DMS153 (cell line): ENCODE measurements at regions not wholly inside any gene's neighbourhood (a gene's known extent, or its start where the extent isn't known, plus 50 kb on each side); places are given as distances from the start of the nearest gene placed in this dataset.
"Not testable (repeated sequence)": the region's sequence is repeated elsewhere in the genome, so short reads cannot be mapped to it uniquely, and the experiment has no call there.

Source experiments
- DNase-seq: peaks from one replicate; lab custom pipeline; 2025; lab: John Stamatoyannopoulos, UW

DNA sequence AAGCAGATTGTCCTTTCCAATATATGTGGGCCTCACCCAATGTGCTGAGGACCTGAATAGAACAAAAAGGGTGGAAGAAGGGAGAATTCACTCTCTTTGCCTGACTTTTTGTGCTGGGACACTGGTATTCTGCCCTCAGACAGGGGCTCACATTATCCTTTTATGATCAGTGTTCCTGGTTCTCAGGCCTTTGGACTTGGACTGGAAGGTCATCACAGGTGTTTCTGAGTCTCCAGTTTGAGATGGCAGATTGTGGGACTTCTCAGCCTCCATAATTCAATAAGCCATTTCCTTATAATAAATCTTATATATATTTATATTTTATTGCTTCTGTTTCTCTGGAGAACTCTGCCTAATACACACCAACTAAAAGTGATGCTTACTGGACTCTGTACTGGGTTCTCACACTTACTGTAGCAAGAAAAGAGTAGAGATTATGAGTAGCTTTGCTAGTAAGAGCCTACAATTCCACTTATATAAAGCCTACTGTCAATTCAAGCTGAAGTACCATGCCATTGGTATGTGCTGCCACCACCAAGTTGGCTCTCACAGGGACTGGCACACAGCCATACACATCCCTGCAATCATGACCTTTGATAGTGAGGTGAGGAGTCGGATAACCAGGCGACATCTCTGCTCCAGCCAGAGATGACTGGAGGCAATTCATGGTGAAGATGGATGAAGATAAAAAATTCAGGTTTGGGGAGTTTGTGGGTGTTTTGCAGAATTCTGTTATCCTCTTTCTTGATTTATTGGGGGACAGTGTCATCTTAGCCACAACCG is 130.7 kb upstream of the NR3C1 start:
- DNase-seq, result no peak

DNA sequence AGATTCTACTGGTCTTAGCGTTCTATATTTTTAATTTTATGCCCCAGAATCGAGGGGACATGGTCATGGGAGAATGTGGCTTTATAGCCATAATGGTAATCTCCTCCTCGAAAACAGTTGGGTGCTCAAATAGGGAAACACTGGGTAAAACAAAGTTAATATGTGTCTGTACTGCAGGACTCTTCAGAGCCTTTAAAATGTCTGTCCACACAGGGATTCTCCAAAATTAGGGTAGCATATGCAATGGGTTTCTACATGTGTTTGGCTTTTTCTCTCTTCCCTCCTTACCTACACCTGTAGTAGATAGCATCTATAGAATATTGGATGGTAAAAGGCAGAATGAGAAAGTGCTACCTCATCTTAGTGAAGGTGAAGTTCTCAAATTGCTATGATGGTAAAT is 130.0 kb upstream of the NR3C1 start:
- DNase-seq, result no peak

DNA sequence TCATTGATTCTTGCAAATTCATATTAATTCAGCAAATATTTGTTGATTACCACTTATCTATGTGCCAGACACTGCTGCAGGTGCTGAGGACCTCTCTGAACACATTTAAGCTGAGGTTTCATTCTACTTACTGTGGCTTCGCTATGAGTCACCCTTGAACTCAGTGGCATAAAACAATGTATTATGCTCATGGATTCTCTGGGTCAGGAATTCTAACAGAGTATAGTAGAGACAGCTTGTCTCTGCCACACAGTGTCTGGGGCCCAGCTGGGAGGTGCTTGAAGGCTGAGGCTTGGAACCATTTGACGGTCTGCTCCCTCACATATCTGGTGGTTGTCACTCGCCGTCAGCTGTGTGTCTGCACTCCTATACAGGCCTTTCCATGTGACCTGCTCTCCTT is 124.3 kb upstream of the NR3C1 start:
- DNase-seq, result no peak

DNA sequence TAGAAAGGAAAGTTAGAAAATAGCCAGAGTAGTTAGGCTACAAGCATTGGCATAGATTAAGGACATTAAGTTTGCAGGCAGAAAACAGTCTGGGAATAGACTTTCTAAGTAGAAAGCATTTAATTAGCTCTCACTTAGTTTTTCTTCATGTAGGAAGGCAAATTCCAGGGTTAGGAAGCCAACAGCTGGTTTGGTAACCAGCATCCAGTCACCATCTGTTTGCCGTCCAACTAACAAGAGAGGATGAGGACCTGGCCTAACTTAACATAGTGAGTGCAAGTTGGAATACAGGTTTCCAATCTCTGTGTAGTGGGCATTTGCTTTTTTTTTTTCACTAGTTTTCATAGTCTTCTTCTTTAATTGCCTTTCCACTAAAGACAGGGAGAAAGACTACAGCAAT is 121.7 kb upstream of the NR3C1 start:
- no peak for DNase-seq

DNA sequence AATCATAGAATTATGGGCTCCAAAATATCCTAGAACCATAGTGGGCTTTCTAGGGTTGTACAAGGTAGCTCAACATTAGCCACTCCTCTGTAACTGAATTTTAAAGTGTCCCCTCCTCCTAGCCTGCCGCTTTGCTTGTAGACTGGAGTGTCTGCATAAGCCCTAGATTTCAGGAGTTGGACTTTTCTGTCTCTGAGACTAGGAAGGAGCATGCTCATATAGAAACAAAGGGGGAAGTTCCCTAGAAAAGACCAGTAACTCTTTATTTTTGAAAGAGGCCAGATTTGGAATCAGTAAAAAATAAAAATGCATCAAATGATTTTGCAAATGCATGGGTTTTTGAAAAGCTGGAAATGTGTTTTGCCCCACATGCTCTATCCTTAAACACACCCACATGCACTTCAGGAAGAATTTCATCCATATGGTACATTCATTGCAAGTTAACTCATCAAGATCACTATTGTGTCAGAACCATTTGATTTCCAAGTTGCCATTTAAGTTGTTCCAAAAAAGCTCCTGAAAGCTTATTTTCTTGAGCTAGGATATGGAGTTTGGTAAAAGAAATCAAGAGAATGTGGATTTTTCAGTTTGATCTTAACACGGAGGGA is 121.0 kb upstream of the NR3C1 start:
- DNase-seq, result no peak

DNA sequence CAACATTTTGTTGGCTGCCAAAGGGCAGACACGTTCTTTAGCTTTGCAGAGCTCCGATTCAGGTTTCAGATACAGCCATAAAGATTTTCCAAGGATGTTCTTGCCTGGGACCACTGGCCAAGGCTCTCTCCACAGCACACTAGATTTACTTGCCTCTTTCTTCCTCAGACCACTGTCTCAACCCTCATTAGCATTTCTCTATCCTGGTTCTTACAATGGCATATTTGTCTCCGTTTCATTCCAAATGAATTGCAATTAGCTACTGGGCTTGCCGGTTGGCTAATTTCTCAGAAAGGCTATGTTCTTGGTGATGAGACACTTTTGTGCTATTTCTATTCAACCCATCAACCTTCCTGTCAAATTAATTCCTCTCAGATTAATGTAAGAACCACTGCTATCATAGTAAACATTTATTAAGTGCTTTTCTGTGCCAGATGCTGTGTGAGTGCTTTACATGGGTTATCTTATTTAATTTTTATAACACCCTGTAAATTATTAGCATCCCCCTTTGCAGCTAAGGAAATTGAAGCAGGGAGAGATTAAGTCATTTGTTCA is 118.4 kb upstream of the NR3C1 start:
- no peak for DNase-seq

DNA sequence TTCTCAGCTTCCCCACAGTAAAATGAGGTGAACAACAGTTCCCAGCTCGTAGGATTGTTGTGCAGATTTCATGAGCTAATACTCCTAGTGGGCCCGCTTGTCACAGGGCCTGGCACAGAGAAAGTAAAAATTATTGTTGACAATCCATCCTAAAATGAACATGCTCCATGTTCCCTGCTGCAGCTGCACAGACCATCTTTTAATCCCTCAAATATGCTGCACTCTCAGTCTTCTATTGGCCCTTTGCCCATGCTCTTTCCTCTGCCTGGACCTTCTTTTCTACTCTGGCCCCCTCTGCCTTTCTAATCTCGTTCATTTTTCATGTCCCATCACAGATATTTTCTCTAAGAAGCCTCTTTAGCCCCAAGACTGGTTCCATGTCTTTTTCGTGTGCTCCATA is 117.7 kb upstream of the NR3C1 start:
- no peak for DNase-seq

DNA sequence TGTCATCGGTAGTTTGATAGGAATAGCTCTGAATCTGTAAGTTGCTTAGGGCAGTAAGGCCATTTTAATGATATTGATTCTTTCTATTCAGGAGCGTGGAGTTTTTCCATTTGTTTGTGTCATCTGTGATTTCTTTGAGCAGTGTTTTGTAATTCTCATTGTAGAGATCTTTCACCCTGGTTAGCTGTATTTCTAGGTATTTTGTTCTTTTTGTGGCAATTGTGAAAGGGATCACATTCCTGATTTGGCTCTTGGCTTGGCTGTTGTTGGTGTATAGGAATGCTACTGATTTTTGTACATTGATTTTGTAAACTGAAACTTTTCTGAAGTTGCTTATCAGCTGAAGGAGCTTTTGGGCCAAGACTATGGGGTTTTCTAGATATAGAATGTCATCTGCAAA is 115.7 kb upstream of the NR3C1 start:
- DNase-seq, result not testable (repeated sequence)

DNA sequence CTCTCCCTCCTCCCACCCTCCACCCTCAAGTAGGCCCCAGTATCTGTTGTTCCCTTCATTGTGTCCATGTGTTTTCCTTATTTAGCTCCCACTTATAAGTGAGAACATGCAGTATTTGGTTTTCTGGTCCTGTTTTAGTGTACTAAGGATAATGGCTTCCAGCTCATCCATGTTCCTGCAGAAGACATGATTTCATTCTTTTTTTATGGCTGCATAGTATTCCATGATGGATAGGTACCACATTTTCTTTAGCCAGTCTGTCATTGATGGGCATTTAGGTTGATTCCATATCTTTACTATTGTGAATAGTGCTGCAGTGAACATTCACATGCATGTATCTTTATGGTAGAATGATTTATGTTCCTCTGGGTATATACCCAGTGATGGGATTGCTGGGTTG is 114.3 kb upstream of the NR3C1 start:
- not testable (repeated sequence) for DNase-seq

DNA sequence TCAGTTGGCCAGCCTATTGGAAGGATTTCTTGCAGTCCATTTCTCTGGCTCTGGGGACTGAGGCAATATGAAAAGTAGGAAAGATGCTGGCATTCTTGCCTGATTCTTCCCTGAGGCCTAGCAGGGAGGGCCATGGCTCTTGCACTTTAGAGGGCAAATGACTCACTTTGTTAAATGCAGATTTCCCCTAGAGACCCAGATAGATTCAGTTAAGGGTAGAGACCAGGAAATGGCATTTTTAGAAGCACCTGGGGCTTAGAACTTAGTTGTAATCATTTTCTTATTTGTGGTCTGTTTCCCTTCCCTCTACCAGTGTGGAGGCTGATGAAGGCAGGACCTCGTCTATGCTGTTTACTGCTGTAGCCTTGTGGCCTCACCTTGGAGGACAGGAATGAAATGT is 112.8 kb upstream of the NR3C1 start:
- DNase-seq, result no peak

DNA sequence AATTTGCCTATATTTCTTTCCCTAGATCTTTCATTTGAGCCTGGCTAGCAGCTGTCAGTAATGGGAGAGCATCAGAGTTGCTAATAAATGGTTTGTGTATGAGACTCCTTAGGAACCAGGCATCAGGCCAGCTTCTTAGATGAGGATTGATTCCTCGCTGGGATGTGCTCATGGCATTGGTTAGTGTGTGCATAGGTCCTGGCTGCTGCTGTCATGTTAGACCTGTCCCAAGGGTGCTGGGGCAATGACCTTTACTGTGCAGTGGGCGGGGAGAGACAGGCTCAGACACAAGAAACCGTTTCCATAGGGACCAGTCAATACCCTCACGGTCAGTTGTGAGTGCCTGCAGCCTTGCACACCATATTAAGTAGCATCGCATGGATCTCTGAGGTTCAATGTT is 112.3 kb upstream of the NR3C1 start:
- DNase-seq, result no peak

DNA sequence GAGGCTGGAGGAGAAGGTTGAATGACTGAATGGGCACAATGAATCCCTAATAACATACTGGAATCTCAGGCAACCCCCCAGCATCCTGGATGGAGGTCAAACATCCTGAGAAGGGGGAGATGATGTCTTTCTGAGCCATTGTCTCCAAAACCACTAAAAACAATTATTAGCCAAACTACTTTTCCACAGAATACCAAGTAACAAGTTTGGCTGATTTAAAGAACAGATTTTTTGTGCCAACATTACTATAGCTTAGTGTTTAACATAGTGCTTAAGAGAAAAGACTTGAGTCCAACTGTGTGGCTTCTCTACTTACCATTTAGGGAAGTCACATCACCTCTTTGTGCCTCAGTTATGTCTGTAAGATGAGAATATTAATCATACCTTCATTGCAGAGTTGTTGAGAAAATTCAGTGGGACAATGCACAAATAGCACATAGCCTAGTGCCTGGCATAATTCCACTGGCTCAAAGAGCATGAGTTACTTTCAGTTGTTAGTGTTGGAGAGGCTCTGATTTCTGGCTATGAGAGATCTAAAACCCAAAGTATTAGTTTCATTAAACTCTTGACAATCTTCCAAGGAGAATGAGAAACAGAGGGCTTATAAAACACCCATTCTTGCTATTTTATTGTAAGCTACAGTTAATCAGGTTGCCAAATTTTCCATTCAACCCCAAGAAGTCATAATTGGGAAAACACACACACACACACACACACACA is 111.3 kb upstream of the NR3C1 start:
- no peak for DNase-seq

DNA sequence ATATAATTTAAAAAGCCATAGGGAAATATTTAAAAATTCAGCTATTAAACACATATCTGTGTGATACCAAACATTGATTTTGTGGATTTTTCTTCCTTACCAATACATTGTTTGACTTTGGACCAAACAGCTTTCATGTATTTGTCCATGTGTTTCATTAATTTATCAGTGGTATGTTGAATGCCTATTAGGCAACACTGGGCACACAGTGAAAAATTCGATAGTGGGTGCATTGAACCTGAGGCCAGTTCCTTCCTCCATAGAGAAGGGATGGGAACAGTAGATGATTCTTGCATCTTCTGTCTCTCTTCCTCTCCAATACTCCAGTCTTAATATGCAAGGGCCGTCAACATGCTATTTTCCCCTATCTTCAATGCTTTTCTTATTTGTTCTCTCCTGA is 110.2 kb upstream of the NR3C1 start:
- no peak for DNase-seq

DNA sequence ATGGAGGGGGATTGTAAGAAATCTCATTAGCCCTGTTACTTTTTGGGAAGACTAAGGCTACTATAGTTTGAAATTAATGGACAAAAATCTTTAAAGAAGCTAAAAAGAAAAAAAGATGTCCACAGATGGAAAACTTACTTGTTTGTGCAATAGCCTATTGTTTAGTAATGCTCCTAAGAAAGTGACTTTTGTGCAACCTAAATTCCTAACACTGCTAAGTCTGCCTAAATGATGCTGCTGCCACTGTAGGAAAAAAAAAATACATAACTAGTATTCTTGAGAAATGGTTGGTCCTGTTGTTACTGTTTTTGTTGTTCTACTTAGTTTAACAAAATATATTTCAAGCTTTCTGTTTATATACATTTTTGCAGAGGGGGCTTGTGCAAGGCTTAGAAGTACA is 108.2 kb upstream of the NR3C1 start:
- DNase-seq, result no peak

DNA sequence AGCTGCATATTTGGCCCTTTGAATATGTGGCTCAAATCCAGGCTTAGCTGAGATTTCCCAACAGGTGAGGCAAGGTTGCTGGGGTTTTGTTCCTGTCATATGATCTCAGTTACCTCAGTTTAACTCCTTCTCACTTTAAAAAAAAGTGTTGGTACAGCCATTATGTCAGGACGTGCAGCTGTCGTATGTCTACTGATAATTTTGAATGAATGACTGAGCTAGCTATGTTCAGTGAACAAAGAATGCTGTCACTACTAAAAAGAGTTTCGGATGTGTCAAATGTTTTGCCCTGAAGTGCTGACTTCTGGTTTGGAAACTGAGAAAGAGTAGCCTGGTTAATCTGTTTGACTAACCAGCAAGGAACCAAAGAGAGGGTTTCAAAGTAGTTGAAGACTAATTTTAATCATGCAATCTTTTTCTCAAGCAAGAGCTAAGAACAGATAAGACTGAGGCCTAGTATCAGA is 106.3 kb upstream of the NR3C1 start:
- DNase-seq, result no peak

DNA sequence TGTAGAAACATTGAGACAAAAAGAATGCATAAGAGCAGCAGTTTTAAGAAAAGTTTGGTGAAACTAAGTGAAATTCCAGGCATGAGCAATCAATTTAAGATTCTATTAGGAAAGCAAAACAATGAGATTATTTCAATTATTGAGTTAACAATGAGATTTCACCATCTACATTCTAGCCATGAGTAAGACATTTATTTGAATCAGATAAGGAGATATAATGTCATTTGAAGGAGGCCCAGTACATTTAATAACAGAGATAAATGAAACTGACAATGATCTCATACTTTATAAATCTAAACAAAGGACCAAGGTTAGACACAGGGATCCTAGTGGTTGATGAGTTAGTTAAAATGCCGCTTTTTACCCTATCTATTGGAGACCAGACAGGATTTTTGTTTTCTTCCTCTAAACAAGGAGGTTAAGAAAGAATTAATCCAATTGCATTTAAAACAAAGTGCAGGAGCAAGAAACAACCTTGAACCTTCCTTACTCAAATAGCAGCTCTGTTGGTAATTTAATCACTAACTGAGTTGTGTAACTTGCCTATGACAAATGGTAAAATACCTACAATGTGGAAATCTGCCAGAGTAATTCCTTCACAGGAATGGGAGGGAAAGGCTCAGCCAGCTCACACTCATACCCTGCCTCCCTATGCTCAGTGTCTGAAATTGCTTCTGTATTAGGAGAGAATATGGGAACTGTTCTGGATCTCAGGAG is 103.5 kb upstream of the NR3C1 start:
- no peak for DNase-seq

DNA sequence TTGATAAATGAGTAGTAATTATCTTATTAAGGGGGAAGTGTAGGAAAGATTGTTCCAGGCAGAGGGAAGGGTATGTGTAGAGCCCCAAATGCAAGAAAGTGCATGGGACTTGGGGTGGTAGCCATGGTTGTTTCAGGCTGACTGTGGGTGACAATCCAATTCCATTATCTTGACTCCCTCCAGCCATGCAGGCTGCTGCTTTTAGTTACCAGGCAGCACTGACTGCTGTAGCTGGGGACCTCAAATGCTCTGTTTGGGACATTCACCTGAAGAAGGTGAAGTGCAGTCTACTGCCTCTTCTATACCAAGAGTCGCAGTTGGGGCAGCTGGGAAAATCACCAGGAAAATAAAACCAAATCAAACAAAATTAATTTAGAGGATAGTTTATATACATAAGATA is 102.4 kb upstream of the NR3C1 start:
- DNase-seq, result no peak

DNA sequence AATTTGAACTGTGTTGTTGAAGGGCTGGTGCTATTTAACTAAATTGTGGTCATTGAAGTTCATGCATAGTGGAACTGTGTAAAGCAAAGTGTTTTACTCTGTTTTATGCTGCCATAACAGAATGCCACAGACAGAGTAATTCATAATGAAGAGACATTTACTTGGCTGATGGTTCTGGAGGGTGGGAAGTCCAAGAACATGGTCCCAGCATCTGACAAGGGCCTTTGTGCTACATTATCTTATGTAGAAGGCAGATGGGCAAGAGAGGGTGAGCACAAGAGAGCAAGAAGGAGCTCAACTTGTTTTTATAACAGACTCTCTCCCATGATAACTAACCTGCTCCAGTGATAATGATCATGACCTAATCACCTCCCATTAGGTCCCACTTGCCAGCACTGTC is 101.9 kb upstream of the NR3C1 start:
- DNase-seq, result no peak

DNA sequence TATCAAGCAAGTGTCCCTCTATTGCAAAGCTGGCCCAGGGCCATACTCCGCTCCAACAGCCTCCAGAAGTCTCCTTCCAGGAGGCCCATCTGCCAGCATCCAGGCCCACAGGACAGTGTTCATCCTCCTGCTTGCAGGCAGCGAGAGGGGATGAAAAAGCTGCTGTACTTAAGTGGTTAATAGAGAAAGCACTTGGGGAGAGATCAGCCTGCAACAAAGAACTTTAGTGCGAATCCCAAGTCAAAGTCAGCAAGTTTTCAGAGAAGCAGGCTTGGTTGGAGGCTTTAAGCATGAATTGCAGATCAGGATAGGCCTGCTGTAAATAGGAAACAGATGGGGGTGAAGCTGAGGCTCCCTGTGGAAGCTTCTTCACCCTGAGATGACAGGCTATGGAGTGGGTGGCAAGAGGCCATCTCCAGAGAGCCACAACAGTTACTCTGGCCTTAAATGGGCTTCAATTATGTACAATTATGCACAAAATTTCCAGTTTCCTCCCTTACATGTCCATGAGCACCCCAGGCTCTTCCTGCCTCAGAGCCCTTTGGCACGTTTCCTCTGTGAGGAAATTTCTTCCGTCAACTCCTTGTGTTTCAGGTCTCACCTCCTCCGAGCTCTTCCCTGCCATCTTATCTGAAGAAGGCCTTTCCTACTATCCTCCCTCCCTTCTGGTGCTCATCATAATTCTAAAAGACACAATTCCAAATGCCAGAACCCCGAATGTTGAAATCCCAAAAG is 98.0 kb upstream of the NR3C1 start:
- no peak for DNase-seq

DNA sequence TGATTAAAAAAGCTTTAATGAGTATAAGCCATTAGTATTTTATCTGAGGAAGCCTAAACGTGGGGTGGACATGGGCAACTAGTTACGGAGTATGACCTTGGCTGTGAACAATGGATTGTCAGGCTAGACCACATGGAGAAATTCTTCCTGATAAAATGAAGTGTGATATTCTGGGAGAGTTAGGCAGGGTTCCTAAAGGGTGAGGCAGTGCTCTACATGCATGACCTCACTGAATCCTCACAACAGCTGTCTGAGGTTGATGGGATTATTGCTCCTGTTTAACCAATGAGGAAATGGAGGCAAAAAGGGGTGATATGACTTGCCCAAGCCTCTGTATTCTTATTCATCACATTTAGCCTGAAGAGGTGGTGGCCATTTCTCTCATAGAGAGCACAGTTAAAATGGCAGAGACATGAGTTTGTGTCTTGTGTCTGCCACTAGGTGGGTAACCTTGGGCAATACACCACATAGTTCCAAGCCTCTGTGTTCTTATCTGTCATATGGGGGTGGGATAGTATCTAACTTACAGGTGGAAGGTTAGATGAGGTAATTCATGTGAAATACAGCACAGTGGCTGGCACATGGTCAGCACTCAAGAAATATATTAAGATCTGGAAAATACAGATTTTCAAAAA is 96.1 kb upstream of the NR3C1 start:
- no peak for DNase-seq

DNA sequence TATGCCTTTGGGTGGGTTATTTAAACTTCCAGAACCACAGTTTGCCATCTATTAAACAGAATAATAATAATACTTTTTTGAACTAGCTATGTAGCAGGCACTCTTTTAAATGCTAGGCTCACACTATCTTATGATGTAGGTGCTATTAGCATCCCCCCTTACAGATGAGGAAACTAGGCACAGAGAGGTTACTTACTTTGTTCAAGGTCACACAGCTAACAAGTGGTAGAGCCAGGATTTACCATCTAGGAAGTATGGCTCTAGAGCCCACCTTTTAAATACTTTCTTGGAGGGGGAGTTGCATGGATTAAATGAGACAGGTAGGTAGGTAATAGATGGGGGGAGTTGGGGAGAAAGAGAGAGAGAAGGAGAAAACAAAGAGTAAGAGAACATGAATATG is 95.3 kb upstream of the NR3C1 start:
- DNase-seq, result no peak
